EH (cell line): ENCODE measurements at regions not wholly inside any gene's neighbourhood (a gene's known extent, or its start where the extent isn't known, plus 50 kb on each side); places are given as distances from the start of the nearest gene placed in this dataset.
A peak's percentile ranks its signal among the peaks of the same experiment; 100 is the strongest.

ENCODE experiments used
- DNase-seq: peaks from one replicate; pipeline ENCODE4 v3.0.0-alpha.2; 2015; ENCODE audit warnings: low read depth

GRCh38 chr11:119490253-119491006, 67.5 kb upstream of the THY1 start:
- DNase-seq, result no peak

DNA sequence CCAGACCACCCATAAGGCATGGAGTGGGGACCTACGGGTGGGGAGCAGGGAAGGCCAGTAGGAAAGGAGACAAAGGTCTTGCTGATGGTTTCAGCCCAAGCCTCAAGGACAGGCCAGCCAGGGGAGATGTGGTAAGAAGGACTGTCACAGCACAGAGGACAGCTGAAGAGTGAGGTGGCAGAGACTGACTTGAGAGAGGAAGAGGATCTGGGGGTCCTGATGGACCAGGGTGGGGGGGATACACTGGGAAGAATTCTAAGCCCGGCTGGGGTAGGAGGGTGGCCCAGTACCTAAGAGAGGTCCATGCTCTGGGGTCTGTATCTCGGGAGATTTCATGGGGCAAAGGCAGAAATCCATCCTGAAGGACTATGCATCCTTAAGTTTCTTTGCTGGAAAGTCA, 66.1 kb upstream of the THY1 start:
- DNase-seq, result no peak

GRCh38 chr11:119488256-119488995, 65.5 kb upstream of the THY1 start:
- DNase-seq, result no peak

DNA sequence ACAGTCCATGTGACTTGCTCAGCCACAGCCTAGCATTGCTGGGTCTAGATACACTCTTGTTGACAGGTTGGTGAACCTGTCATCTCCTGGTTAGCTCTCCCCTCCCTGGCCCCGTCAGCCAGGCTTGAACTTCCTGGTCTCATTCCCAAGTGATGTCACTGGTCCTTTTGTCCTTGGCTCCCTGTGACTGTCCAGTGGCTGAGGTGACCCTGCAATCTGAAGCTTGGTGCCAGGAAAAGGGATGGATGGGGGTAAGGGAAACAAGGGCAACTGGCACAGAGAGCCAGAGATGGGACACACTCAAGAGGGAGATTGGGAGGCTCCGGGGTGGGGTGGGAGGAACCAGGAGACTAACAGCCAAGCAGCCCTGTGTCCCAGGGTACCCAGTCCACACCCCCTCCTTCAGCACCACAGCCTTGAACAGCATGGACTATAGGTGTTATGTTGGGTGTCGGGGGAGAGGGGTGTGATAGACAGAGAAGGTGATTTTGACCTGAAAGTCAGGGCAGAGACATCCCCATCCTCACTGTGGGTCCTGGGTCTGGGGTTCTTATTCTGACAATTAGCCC, 63.8 kb upstream of the THY1 start:
- DNase-seq, result no peak

DNA sequence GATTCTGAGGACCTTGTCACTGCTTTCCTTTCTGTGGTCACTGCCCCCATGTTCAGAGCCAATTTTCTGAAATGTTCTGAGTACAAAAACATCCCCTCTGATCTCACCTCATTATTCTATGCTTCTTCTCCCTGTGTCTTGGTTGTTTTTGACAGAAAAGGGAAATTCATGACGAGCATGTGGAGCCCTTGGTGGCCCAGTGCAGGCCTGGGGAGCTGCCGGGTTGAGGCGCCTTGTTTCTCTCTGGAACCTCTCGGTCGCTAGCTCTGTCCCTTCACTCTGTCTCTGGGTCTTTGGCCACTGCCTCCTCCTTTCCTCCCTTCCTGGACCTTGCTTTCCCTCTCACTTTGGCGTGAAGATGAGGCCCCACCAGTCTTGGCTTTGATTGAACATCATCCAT, 63.0 kb upstream of the THY1 start:
- no peak for DNase-seq

GRCh38 chr11:119484741-119485605, 62.0 kb upstream of the THY1 start:
- DNase-seq, result no peak

- DNase-seq, result no peak
Measured at GRCh38 chr11:119483881-119484371, 61.0 kb upstream of the THY1 start.

DNA sequence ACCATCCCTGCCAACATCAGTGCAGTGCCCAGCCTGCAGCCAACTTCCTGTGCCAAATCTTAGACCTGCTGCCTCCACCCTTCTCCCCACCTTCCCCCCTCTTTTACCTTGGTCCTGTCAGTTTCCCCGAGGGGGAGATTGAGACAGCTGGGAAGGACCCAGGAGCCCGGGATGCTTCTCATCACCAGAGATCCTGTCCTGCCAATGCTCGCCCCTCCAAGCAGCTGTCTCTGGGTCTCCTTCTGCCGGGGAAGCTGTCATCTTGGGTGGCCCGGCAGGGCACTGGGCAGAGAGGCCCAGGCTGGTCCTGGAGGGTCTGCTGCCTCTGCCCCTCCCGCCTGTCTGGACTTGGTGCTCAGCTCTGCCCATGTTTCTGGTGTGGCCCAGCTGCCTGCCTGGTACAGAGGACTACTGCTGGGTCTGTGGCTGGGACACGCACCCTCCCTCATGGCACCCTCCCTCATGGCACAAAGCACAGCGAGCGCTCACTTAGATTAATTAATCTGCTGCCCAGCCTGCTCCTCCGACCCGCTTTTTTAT, 60.4 kb upstream of the THY1 start:
- no peak for DNase-seq

- DNase-seq, result no peak
Measured at GRCh38 chr11:119482521-119483011, 59.6 kb upstream of the THY1 start.

GRCh38 chr11:119481667-119482400, 58.9 kb upstream of the THY1 start:
- DNase-seq, result no peak

DNA sequence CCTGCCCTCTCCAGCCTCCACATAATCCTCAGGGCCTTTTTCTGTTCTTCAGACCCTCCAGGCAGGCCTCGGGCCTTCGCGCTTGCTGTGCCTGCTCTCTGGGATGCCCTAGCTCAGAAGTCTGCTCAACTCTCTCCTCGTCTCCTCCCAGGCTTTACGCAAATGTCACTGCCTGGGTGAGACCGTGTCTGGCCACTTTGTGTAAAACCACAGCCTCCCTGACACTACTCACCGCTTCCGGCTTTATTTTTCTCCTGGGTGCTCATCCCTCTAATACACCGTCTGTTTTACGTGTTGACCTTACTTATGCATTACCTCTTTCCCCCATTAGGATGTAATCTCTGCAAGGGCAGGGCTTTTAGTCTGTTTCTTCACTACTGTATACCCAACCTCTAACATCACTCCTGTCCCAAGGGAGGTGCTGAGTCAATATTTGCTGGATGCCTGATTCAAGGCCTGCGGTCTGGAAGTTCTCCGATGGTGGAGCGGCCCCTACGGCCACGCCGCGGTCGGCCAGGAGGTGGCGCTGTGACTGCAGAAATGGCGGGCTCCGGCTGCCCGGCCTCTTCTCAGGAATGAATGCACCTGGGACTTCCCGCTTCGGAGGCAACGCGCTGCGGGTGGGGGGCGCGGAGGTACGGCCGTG, 58.2 kb upstream of the THY1 start:
- peak; percentile 88 for DNase-seq

DNA sequence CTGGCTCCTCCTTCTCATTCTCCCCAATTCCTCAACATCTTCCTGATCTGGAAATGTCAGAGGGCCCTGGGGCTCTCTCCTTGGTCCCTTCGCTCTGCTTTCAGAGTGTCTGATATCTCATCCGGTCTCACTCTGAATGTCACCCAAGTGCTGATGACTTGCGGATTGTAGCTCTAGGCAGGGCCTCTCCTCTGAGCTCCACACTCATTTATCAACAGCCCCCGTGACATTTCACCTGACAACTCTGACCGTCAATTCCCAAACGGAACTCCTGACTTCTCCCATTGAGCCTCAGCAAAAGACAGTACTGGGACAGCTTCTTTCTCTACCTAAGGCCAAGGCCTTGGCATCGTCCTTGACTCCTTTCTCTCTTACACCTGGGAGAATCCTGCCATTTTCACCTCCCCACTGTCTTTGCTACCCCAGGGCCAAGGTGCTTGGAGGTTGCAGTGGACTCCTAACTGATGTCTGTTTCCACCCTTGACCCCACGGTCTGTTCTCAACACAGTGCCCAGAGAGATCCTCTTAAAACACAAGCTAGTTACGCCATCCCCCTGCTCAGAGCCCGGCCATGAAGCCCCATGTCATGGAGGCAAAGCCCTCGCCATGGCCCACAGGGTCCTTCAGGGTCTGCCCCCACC, 57.5 kb upstream of the THY1 start:
- no peak for DNase-seq

GRCh38 chr11:119479685-119480275, 56.8 kb upstream of the THY1 start:
- DNase-seq, result peak; percentile 71

- no peak for DNase-seq
Measured at GRCh38 chr11:119478711-119479285, 55.8 kb upstream of the THY1 start.

- DNase-seq, result no peak
Measured at GRCh38 chr11:119476666-119477331, 53.8 kb upstream of the THY1 start.

GRCh38 chr11:119476038-119476437, 53.1 kb upstream of the THY1 start:
- DNase-seq, result no peak

DNA sequence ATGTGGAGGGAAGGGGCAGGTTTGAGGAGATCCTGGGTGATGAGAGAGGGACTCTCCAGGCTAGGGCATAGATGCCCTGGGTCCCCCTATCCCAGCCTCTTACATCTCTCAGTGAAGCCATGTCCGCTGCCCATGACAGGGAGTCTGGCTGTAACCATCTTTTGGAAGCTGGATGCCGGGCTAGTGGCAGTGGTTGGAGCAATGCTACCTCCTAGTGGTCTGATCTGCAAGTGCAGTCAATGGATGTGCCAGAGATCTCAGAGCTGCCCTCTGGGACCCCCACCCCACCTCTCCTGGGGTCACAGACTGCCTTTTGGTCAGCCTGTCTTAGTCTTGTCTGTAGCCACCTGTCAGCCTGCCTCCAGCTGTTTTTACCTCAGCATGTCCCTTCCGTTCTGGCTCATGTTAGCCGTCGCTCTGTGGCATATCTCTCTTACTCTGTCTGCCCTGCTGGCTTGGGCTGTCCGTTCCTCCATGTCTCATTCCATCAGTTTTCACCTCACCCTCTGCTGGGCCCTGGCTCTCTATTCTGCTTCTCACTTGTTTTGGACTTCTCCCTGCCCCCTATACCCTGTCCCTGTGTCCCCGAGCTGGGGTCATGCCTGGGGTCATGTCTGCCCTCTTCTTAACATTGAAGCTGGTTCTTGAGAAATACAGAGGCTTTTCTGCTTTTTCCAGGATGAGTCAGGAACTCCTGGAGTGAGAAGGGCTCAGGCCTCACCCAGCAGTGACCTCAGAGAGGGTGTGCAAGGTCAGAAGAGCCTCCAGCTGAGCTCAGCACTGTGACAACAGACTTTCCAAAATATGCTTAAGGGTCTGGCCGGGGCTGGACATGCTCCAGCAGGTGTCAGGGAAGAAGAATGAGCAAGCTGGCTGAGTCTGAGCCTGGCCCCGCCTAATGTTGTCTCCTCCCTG, 52.0 kb upstream of the THY1 start:
- DNase-seq, result peak; percentile 82
